ENCODE measurements at regions not wholly inside any gene's neighbourhood (a gene's known extent, or its start where the extent isn't known, plus 50 kb on each side); places are given as distances from the start of the nearest gene placed in this dataset.

- no peak for TF ChIP-seq CTCF (IDR thresholded peaks at IDR 0.05)
- TF ChIP-seq POLR2A (IDR thresholded peaks at IDR 0.05), result no peak
- no peak for TF ChIP-seq POLR2AphosphoS5 (IDR thresholded peaks at IDR 0.05)
Observed at GRCh38 chr1:215022741-215023141, 59.8 kb upstream of the KCNK2 start.
